ENCODE measurements at regions not wholly inside any gene's neighbourhood (a gene's known extent, or its start where the extent isn't known, plus 50 kb on each side); places are given as distances from the start of the nearest gene placed in this dataset.

DNA sequence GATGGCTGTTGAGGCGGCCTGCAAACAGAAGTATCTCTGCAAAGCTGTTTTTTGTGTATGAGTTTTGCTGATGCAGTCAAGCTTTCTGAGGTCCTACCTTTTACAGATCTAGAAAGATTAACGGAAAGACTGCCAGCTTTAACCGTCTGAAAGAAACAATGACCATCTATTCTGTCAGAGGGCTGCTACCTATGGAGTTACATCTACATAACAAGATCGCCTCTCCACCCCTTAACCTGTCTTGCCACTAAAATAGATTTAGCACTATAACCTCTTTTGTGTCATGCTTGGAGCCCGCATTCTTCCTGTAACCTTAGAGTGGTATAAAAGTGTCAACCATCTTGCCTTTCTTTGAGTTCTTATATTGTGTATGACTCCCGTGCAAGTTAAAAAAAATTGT, 291.2 kb downstream of the POM121L12 start:
- H3K27me3 Mint-ChIP-seq (ENCODE audit: insufficient read depth): no peaks in the 10 kb centered on the region
- DNase-seq: no peak
- peaks cover 17% of the 10 kb centered on the region for H3K4me1 Mint-ChIP-seq
- Histone ChIP-seq H3K4me3 (ENCODE audit: low read length) (peak overlapping the region; percentile 30), H3K9me3 (ENCODE audit: control insufficient read depth, low read length) (peaks cover 20% of the 10 kb centered on the region), H3K4me1 (ENCODE audit: control insufficient read depth, insufficient read depth, low read length) (peaks cover 4% of the 10 kb centered on the region), H3K27me3 (ENCODE audit: control insufficient read depth, insufficient read depth, low read length, poor library complexity, severe bottlenecking) (no peaks in the 10 kb centered on the region), H3K36me3 (ENCODE audit: control insufficient read depth, insufficient read depth, low read length) (no peaks in the 10 kb centered on the region), H3K27ac (ENCODE audit: low read depth, low read length) (no peak overlapping the region), H3K9ac (ENCODE audit: extremely low read depth, low read length, poor library complexity, severe bottlenecking) (no peak overlapping the region)
- no peak overlapping the region for H3K27ac Mint-ChIP-seq
- 18 to 37% methylated on average over 3 to 6 of the region's 6 CpGs for WGBS, 2 experiments (ENCODE audit: insufficient coverage in 1 of 2, insufficient read length in 1 of 2)
- TF ChIP-seq, protein P1, sequence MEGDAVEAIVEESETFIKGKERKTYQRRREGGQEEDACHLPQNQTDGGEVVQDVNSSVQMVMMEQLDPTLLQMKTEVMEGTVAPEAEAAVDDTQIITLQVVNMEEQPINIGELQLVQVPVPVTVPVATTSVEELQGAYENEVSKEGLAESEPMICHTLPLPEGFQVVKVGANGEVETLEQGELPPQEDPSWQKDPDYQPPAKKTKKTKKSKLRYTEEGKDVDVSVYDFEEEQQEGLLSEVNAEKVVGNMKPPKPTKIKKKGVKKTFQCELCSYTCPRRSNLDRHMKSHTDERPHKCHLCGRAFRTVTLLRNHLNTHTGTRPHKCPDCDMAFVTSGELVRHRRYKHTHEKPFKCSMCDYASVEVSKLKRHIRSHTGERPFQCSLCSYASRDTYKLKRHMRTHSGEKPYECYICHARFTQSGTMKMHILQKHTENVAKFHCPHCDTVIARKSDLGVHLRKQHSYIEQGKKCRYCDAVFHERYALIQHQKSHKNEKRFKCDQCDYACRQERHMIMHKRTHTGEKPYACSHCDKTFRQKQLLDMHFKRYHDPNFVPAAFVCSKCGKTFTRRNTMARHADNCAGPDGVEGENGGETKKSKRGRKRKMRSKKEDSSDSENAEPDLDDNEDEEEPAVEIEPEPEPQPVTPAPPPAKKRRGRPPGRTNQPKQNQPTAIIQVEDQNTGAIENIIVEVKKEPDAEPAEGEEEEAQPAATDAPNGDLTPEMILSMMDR (conservative IDR thresholded peaks at IDR 0.05): no peak
- H3K4me3 Mint-ChIP-seq: no peak overlapping the region
- peaks cover 5% of the 10 kb centered on the region for H3K36me3 Mint-ChIP-seq (ENCODE audit: low read depth)
- H3K9me3 Mint-ChIP-seq: peaks cover 32% of the 10 kb centered on the region

DNA sequence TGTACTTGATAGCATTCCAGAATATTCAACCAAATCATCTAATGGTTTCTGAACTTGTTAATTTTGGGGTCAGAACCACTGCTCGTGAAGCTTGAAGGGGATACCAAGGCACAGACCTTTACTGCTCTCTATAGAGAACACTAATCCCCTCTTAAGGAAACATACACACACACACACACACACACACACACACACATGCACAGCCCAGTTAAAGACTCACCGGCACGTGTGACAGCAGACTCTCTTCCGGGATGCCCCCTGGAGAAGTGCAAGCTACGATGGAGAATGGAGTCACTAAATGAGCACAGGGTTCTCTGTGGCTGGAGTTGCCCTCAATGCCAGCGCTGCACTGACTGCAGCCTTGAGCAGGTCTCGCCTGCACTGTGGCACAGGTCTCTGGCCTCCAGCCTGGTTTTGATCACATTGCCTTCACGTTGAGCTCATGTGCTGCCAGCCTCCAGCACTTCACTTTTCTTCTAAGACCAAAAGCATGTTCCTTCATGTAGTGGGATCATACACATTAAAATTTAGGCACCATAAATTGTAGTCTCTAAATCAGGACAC, 300.8 kb downstream of the POM121L12 start:
- Mint-ChIP-seq H3K27ac (no peak overlapping the region), H3K9me3 (peaks cover 47% of the 10 kb centered on the region), H3K4me1 (no peaks in the 10 kb centered on the region), H3K4me3 (no peak overlapping the region), H3K27me3 (ENCODE audit: insufficient read depth) (no peaks in the 10 kb centered on the region), H3K36me3 (ENCODE audit: low read depth) (peaks cover 13% of the 10 kb centered on the region)
- 93 to 100% methylated on average over 3 to 8 of the region's 8 CpGs for WGBS, 2 experiments (ENCODE audit: insufficient coverage in 1 of 2, insufficient read length in 1 of 2)
- Histone ChIP-seq H3K4me3 (ENCODE audit: low read length) (peak overlapping the region; percentile 37), H3K9ac (ENCODE audit: extremely low read depth, low read length, poor library complexity, severe bottlenecking) (no peak overlapping the region), H3K4me1 (ENCODE audit: control insufficient read depth, insufficient read depth, low read length) (no peaks in the 10 kb centered on the region), H3K9me3 (ENCODE audit: control insufficient read depth, low read length) (peaks cover 54% of the 10 kb centered on the region), H3K27me3 (ENCODE audit: control insufficient read depth, insufficient read depth, low read length, poor library complexity, severe bottlenecking) (no peaks in the 10 kb centered on the region), H3K36me3 (ENCODE audit: control insufficient read depth, insufficient read depth, low read length) (no peaks in the 10 kb centered on the region), H3K27ac (ENCODE audit: low read depth, low read length) (no peak overlapping the region)
- TF ChIP-seq, protein P1 (conservative IDR thresholded peaks at IDR 0.05): no peak
- DNase-seq: no peak

DNA sequence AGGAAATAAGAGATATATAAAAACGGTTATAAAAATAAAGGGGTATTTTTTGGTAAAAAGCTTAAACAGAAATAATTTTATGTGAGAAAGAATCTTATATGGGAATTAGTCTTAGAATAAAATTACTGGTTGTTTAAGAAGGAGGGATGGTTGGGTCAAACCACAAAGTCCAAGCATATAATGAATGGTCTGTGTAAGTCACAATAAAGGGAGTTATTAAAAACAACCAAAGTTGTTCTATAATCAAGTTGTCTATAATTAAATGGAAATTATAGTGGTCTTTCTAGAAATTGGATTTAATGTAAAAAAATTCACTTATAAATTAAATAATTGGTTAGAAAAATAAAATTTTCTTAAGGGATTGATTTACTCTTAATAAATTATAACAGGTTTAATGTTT, 304.8 kb downstream of the POM121L12 start:
- WGBS, 2 experiments (ENCODE audit: insufficient coverage in 1 of 2, insufficient read length in 1 of 2): 93 to 100% methylated on average over 1 of the region's 1 CpG
- Mint-ChIP-seq H3K36me3 (ENCODE audit: low read depth) (peaks cover 18% of the 10 kb centered on the region), H3K9me3 (peaks cover 76% of the 10 kb centered on the region)

More for the DNA sequence above, 304.8 kb downstream of the POM121L12 start:
- TF ChIP-seq, protein P1 (conservative IDR thresholded peaks at IDR 0.05): no peak
- H3K4me3 ChIP-seq (ENCODE audit: low read length): no peak overlapping the region
- H3K27me3 ChIP-seq (ENCODE audit: control insufficient read depth, insufficient read depth, low read length, poor library complexity, severe bottlenecking): no peaks in the 10 kb centered on the region
- H3K4me1 ChIP-seq (ENCODE audit: control insufficient read depth, insufficient read depth, low read length): no peaks in the 10 kb centered on the region
- no peaks in the 10 kb centered on the region for H3K4me1 Mint-ChIP-seq
- H3K27me3 Mint-ChIP-seq (ENCODE audit: insufficient read depth): no peaks in the 10 kb centered on the region
- H3K36me3 ChIP-seq (ENCODE audit: control insufficient read depth, insufficient read depth, low read length): no peaks in the 10 kb centered on the region
- H3K9me3 ChIP-seq (ENCODE audit: control insufficient read depth, low read length): peaks cover 87% of the 10 kb centered on the region
- H3K27ac ChIP-seq (ENCODE audit: low read depth, low read length): no peak overlapping the region
- H3K9ac ChIP-seq (ENCODE audit: extremely low read depth, low read length, poor library complexity, severe bottlenecking): no peak overlapping the region
- no peak for DNase-seq
- no peak overlapping the region for H3K4me3 Mint-ChIP-seq
- H3K27ac Mint-ChIP-seq: no peak overlapping the region
